SJCRH30 (cell line): ENCODE measurements at regions not wholly inside any gene's neighbourhood (a gene's known extent, or its start where the extent isn't known, plus 50 kb on each side); places are given as distances from the start of the nearest gene placed in this dataset.

Experiments
- DNase-seq, 2 experiments: peaks; one replicate each; pipeline ENCODE4 v3.0.0-alpha.2; 2015 to 2020
- H3K27ac ChIP-seq: fragments of 250-450 bp; sonication (Bioruptor Pico); 2 replicates; pipeline ENCODE4 v1.5.1; 2020; ENCODE audit warnings: mild to moderate bottlenecking, moderate library complexity
- H3K27me3 ChIP-seq: fragments of 250-450 bp; sonication (Bioruptor Pico); 2 replicates; pipeline ENCODE4 v1.5.1; 2020; ENCODE audit warnings: mild to moderate bottlenecking, moderate library complexity
- H3K36me3 ChIP-seq: fragments of 250-450 bp; sonication (Bioruptor Pico); 2 replicates; pipeline ENCODE4 v1.5.1; 2020; ENCODE audit warnings: mild to moderate bottlenecking, moderate library complexity
- H3K4me1 ChIP-seq: fragments of 250-450 bp; sonication (Bioruptor Pico); 2 replicates; pipeline ENCODE4 v1.5.1; 2020; ENCODE audit warnings: mild to moderate bottlenecking, moderate library complexity
- H3K4me3 ChIP-seq: fragments of 250-450 bp; sonication (Bioruptor Pico); 2 replicates; pipeline ENCODE4 v1.5.1; 2020; ENCODE audit warnings: mild to moderate bottlenecking, moderate library complexity
- H3K9me3 ChIP-seq: fragments of 250-450 bp; sonication (Bioruptor Pico); replicated peaks from 2 replicates; pipeline ENCODE4 v1.5.1; 2020; ENCODE audit warnings: mild to moderate bottlenecking, moderate library complexity

DNA sequence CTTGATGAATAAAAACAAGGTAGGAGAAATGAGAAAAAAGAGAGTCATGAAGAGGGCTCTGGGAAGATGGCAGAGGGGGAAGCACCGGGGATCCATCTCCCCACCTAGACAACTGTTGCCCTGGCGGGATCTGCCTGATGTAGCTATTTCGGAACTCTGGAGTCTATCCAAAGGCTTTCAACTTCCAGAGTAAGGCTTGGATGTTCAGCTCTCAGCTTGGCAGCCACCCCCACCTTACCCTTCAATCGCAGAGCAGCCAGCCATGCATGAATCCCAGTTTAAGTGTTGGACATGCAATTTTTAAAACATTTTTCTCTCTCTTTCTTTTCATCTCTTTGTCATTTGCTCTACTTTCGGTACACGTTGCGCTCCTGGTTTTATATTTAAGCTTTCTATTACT, 275.9 kb upstream of the EXOC2 start:
- Histone ChIP-seq H3K36me3 (no peaks in the 10 kb centered on the region), H3K27ac (no peak overlapping the region), H3K27me3 (no peaks in the 10 kb centered on the region), H3K4me1 (no peaks in the 10 kb centered on the region), H3K4me3 (no peak overlapping the region), H3K9me3 (no peaks in the 10 kb centered on the region)
- no peak for DNase-seq

- no peaks in the 10 kb centered on the region for H3K9me3 ChIP-seq
- H3K36me3 ChIP-seq: no peaks in the 10 kb centered on the region
- no peak overlapping the region for H3K27ac ChIP-seq
- no peaks in the 10 kb centered on the region for H3K27me3 ChIP-seq
- H3K4me3 ChIP-seq: no peak overlapping the region
- no peaks in the 10 kb centered on the region for H3K4me1 ChIP-seq
- no peak for DNase-seq
Measured at GRCh38 chr6:967701-968100, 274.8 kb upstream of the EXOC2 start.

DNA sequence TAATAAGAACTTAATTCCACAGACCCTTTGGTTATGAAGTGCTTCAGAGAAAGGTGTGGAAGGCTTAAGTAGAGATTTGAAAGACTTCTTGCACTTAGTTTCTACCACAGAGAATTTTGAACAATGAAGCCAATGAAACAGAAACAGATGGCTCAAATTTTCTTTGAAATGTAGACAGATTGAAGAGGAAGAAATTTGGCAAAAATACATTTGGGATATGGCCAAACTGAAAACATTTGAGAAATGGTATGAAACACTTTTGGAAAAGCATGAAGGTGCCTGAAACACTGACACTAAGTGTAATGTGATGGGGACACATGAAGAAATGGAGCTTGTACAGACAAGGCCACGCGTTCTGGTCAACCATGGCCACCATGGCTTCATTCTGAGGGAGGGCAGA, 272.4 kb upstream of the EXOC2 start:
- Histone ChIP-seq H3K4me3 (no peak overlapping the region), H3K27ac (no peak overlapping the region), H3K9me3 (no peaks in the 10 kb centered on the region), H3K27me3 (no peaks in the 10 kb centered on the region), H3K4me1 (no peaks in the 10 kb centered on the region), H3K36me3 (no peaks in the 10 kb centered on the region)
- DNase-seq: no peak

DNA sequence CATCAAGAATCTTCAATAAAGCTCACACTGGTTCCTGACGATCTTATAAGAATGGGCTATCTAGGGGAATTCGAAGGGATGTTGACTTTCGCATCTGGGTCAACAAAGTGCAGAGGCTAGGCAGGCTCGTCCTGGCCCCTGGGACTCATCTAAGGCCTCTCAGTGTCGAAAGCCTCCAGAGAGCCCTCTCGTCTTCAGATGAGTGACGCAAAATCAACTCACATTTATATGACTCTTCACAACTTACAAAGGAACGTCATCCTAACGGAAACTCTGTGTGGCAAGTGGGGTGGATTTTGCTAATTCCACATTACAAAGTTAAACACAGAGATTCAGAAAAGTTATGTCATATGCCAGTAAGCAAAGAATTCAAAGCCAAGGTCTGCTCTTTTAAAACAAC, 270.5 kb upstream of the EXOC2 start:
- H3K4me3 ChIP-seq: no peak overlapping the region
- no peaks in the 10 kb centered on the region for H3K36me3 ChIP-seq
- no peak overlapping the region for H3K27ac ChIP-seq
- no peaks in the 10 kb centered on the region for H3K27me3 ChIP-seq
- H3K9me3 ChIP-seq: no peaks in the 10 kb centered on the region
- no peak for DNase-seq
- no peaks in the 10 kb centered on the region for H3K4me1 ChIP-seq

GRCh38 chr6:961407-961960, 268.5 kb upstream of the EXOC2 start:
- no peaks in the 10 kb centered on the region for H3K27me3 ChIP-seq
- DNase-seq: no peak
- H3K4me3 ChIP-seq: no peak overlapping the region
- H3K36me3 ChIP-seq: no peaks in the 10 kb centered on the region
- H3K4me1 ChIP-seq: no peaks in the 10 kb centered on the region
- no peaks in the 10 kb centered on the region for H3K9me3 ChIP-seq
- H3K27ac ChIP-seq: no peak overlapping the region

GRCh38 chr6:960356-960755, 267.4 kb upstream of the EXOC2 start:
- H3K27ac ChIP-seq: no peak overlapping the region
- H3K9me3 ChIP-seq: no peaks in the 10 kb centered on the region
- no peaks in the 10 kb centered on the region for H3K36me3 ChIP-seq
- H3K27me3 ChIP-seq: no peaks in the 10 kb centered on the region
- H3K4me3 ChIP-seq: no peak overlapping the region
- DNase-seq: no peak
- no peaks in the 10 kb centered on the region for H3K4me1 ChIP-seq

DNA sequence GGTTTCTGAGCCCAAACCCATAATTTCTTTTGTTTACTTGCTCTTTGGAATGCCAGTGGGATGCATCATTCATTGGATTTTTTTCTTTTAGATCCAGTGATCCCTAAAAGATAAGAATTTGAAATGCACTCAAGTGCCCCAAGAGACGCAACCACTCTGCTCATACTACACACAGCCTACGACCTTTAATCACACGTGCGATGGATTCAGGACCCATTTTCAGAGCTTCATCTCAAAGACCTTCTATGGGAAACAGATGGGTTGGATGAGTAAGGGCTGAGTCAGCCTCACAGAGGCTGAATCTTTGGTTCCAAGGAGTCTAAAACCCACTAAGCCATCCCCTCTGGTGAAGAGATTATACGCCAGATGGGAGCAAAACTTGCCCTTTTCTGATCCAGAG, 265.5 kb upstream of the EXOC2 start:
- Histone ChIP-seq H3K4me1 (no peaks in the 10 kb centered on the region), H3K27ac (no peak overlapping the region), H3K9me3 (no peaks in the 10 kb centered on the region), H3K27me3 (no peaks in the 10 kb centered on the region), H3K4me3 (no peak overlapping the region), H3K36me3 (no peaks in the 10 kb centered on the region)
- no peak for DNase-seq

DNA sequence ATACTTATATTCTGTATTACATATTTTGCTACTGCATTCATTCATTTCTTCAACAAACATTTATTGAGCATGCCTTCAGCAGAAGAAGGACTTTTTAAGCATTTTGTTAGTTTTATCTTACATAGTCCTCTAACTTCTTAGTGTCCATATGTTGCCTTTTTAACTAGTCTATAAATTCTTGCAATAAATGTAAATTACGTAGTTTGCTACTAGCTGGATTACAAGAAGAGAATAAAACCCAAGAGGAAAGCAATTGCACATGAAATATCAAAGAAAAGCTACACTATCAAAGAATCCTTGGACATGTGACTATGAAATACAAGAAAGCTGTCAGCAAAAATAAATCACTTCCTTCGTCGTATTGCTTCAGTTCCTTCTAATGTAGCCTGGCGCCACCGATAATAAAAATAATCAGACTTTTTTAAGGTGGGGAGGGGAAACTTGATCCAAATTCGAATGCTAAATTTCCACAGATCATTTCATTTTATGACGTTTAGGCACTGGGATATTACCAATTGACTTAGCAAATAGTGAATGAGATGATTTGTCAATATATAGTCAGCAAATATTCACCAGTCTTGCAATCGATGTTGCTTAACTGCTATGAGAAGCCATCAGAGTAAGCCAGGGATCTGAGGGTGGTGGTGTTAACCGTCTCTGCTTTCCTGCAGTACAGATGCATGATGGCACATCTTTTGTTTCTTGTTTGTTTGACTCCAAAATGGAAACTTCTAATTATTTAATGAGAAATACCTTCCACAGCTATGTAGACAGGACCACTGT, 258.7 kb upstream of the EXOC2 start:
- Histone ChIP-seq H3K9me3 (no peaks in the 10 kb centered on the region), H3K4me1 (no peaks in the 10 kb centered on the region), H3K27ac (no peak overlapping the region), H3K4me3 (no peak overlapping the region), H3K27me3 (no peaks in the 10 kb centered on the region), H3K36me3 (no peaks in the 10 kb centered on the region)
- DNase-seq: no peak

- H3K36me3 ChIP-seq: no peaks in the 10 kb centered on the region
- no peaks in the 10 kb centered on the region for H3K27me3 ChIP-seq
- H3K4me3 ChIP-seq: no peak overlapping the region
- no peaks in the 10 kb centered on the region for H3K4me1 ChIP-seq
- H3K9me3 ChIP-seq: no peaks in the 10 kb centered on the region
- H3K27ac ChIP-seq: no peak overlapping the region
- DNase-seq: no peak
Measured at GRCh38 chr6:947235-947934, 254.4 kb upstream of the EXOC2 start.

DNA sequence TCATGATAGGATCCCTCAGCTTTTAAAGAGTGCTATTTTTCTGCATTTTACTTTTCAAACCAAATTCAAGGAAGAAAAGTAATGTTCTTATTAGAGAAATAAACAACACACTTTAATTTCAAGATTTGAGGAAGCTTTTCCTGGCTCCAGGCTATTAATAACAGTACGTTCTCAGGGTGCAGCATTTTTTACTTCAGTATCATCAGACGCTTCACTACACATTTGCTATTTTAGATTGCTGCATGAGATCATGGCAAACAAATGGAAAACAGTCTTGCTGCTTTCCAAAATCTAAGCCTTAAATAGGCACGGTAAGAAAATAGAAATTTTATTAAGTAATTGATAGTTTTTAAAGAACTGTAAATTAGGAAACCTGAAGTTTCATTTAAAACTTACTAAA, 253.6 kb upstream of the EXOC2 start:
- Histone ChIP-seq H3K4me3 (no peak overlapping the region), H3K27me3 (no peaks in the 10 kb centered on the region), H3K27ac (no peak overlapping the region), H3K9me3 (no peaks in the 10 kb centered on the region), H3K36me3 (no peaks in the 10 kb centered on the region), H3K4me1 (no peaks in the 10 kb centered on the region)
- DNase-seq: no peak

DNA sequence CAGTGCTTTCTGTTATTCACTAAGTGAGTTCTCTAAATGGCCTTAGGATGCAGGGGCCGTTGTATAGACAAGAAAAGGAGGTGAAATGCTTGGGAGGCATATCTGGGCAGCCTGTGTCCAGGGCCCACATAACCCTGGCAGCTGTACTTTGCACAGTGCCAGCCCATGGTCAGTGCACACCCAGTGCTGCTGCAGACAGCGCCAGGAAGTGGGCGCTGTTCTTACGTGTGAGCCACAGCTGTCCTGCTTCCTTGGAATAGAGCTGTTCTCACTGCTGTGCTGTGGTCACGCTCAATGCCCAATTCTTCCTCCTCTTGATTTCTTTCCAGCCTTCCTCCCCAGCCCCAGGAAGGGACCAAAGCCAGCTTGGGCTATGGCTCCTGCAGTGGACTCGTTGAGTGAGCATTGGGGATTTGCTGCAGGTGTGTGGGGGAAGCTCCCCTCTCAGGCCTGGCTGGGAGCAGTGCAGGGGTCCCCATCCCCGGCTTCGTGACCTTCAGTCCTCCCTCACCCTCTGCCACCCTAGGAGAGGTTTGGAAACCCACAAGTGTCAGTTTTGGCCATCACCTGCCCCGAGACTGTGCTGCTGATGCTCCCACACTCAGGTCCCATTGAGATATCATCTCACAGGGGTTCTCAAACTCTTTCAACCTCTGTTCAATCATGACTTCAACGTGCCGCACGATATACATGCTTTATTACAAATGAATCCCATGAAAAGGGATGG, 246.8 kb upstream of the EXOC2 start:
- H3K27ac ChIP-seq: no peak overlapping the region
- no peak for DNase-seq
- no peaks in the 10 kb centered on the region for H3K9me3 ChIP-seq
- no peaks in the 10 kb centered on the region for H3K36me3 ChIP-seq
- no peaks in the 10 kb centered on the region for H3K4me1 ChIP-seq
- H3K27me3 ChIP-seq: no peaks in the 10 kb centered on the region
- no peak overlapping the region for H3K4me3 ChIP-seq

DNA sequence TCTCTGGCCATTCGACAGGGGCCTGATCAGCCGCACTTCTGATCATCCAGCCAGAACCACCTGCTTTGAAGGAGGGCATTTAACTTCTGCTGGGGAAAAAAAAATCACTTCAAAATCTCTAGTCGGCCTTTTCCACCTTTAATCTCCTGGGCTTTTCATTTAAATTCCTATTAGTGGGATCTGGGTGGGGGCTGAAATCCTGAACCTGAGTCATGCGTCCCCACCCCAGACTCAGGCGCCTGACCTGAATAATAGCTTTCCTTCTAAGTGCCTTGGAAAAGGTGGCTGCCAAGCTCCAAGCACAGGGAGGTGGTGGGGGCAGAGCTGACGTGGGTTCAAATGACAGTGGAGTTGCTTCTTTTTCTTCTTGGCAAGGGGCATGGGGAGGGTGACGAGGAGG, 246.0 kb upstream of the EXOC2 start:
- H3K36me3 ChIP-seq: no peaks in the 10 kb centered on the region
- no peak overlapping the region for H3K27ac ChIP-seq
- no peak for DNase-seq
- H3K27me3 ChIP-seq: no peaks in the 10 kb centered on the region
- H3K9me3 ChIP-seq: no peaks in the 10 kb centered on the region
- no peaks in the 10 kb centered on the region for H3K4me1 ChIP-seq
- H3K4me3 ChIP-seq: no peak overlapping the region

DNA sequence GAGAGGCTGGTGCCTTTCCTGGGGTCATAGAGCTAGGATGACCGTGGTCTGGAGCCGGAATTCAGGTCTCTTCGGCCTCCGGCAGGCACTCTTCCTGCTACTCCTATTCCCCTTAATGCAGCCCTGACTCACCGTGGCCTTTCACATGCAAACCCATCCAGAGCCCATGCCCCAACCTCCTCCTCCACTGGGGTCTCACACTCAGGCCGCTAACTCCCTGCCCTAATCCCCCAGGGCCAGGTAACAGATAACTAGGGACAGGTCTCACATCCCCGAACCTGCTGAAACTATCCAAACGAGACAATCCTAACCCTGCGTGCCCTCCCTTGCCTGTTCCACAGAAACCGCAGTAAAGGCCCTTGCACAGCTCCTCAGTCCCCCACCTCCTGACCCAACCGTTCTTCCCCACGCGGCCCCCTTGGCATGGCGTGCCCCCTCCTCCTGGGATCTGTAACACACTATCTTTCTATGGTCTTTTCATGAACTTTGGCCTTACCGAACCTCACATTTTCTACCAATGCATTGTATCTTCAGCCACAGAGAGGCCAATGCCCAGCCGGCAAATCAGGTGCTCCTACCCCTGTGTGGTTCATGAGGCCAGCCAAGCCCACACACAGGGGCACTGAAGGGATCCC, 245.4 kb upstream of the EXOC2 start:
- H3K4me3 ChIP-seq: no peak overlapping the region
- H3K4me1 ChIP-seq: no peaks in the 10 kb centered on the region
- no peak overlapping the region for H3K27ac ChIP-seq
- no peak for DNase-seq
- H3K36me3 ChIP-seq: no peaks in the 10 kb centered on the region
- no peaks in the 10 kb centered on the region for H3K27me3 ChIP-seq
- no peaks in the 10 kb centered on the region for H3K9me3 ChIP-seq

GRCh38 chr6:935582-935981, 242.6 kb upstream of the EXOC2 start:
- no peaks in the 10 kb centered on the region for H3K36me3 ChIP-seq
- H3K4me3 ChIP-seq: no peak overlapping the region
- H3K9me3 ChIP-seq: no peaks in the 10 kb centered on the region
- H3K27ac ChIP-seq: no peak overlapping the region
- DNase-seq: no peak
- H3K27me3 ChIP-seq: no peaks in the 10 kb centered on the region
- H3K4me1 ChIP-seq: no peaks in the 10 kb centered on the region

DNA sequence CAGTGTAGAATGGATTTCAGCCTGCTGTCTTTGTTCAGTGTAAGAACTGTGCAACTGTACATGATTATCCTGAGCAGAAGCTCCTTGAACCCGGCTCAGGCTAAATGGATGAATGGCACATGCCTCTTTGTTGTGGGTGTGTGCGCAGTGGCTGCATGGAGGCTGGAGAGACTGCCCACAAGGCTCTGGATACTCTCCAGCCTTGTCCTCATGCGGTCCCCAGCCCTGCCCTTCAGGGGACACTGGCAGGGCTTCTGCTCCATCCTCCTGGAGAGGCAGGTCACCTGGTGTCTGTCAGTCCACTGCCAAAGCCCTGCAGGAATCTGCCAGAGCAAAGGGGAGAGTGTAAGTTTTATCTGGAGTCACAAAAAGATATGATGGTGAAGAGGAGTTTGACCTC, 241.7 kb upstream of the EXOC2 start:
- Histone ChIP-seq H3K4me1 (no peaks in the 10 kb centered on the region), H3K4me3 (no peak overlapping the region), H3K27me3 (no peaks in the 10 kb centered on the region), H3K36me3 (no peaks in the 10 kb centered on the region), H3K9me3 (no peaks in the 10 kb centered on the region), H3K27ac (no peak overlapping the region)
- DNase-seq: no peak
